ENCODE measurements at regions not wholly inside any gene's neighbourhood (a gene's known extent, or its start where the extent isn't known, plus 50 kb on each side); places are given as distances from the start of the nearest gene placed in this dataset.

- no peak for DNase-seq (ENCODE audit: low read depth in 2 of 2)
Observed at GRCh38 chr1:58312461-58312860, 234.1 kb downstream of the OMA1 start.

- no peak for DNase-seq (ENCODE audit: low read depth in 2 of 2)
Observed at GRCh38 chr1:58310881-58311280, 235.6 kb downstream of the OMA1 start.

- no peak for DNase-seq (ENCODE audit: low read depth in 2 of 2)
Observed at GRCh38 chr1:58310469-58310868, 236.1 kb downstream of the OMA1 start.

- DNase-seq (ENCODE audit: low read depth in 2 of 2) = no peak
Observed at GRCh38 chr1:58308206-58308605, 238.3 kb downstream of the OMA1 start.

GRCh38 chr1:58307431-58307830 lies 239.1 kb downstream of the OMA1 start:
- DNase-seq (ENCODE audit: low read depth in 2 of 2) = no peak

- no peak for DNase-seq (ENCODE audit: low read depth in 2 of 2)
Observed at GRCh38 chr1:58305622-58306021, 240.9 kb downstream of the OMA1 start.

- DNase-seq (ENCODE audit: low read depth in 2 of 2) = no peak
Observed at GRCh38 chr1:58304346-58304975, 242.1 kb downstream of the OMA1 start.

- no peak for DNase-seq (ENCODE audit: low read depth in 2 of 2)
Observed at GRCh38 chr1:58303841-58304240, 242.7 kb downstream of the OMA1 start.

GRCh38 chr1:58293388-58293787 lies 253.1 kb downstream of the OMA1 start:
- DNase-seq (ENCODE audit: low read depth in 2 of 2) = no peak

GRCh38 chr1:58290685-58291372 lies 255.7 kb downstream of the OMA1 start:
- no peak for DNase-seq (ENCODE audit: low read depth in 2 of 2)

GRCh38 chr1:58288624-58289142 lies 257.8 kb downstream of the OMA1 start:
- no peak for DNase-seq (ENCODE audit: low read depth in 2 of 2)

- no peak for DNase-seq (ENCODE audit: low read depth in 2 of 2)
Observed at GRCh38 chr1:58287894-58288623, 258.5 kb downstream of the OMA1 start.

- no peak for DNase-seq (ENCODE audit: low read depth in 2 of 2)
Observed at GRCh38 chr1:58284225-58284510, 262.4 kb downstream of the OMA1 start.

- no peak for DNase-seq (ENCODE audit: low read depth in 2 of 2)
Observed at GRCh38 chr1:58283388-58284224, 262.9 kb downstream of the OMA1 start.

- no peak for DNase-seq (ENCODE audit: low read depth in 2 of 2)
Observed at GRCh38 chr1:58282623-58283387, 263.7 kb downstream of the OMA1 start.

GRCh38 chr1:58266242-58266641 lies 280.3 kb downstream of the OMA1 start:
- no peak for DNase-seq (ENCODE audit: low read depth in 2 of 2)

GRCh38 chr1:58264462-58264861 lies 282.1 kb downstream of the OMA1 start:
- DNase-seq (ENCODE audit: low read depth in 2 of 2) = no peak

- DNase-seq (ENCODE audit: low read depth in 2 of 2) = no peak
Observed at GRCh38 chr1:58262702-58263101, 283.8 kb downstream of the OMA1 start.

- no peak for DNase-seq (ENCODE audit: low read depth in 2 of 2)
Observed at GRCh38 chr1:58258082-58258481, 288.4 kb downstream of the OMA1 start.

GRCh38 chr1:58257003-58257402 lies 289.5 kb downstream of the OMA1 start:
- no peak for DNase-seq (ENCODE audit: low read depth in 2 of 2)

- no peak for DNase-seq (ENCODE audit: low read depth in 2 of 2)
Observed at GRCh38 chr1:58256546-58256945, 290.0 kb downstream of the OMA1 start.

Measured in stimulated activated CD8-positive, alpha-beta memory T cell treated with anti-CD3 and anti-CD28 coated beads, Interleukin-2, amount 100 ng/mL, for 48 hours (primary cell).